HFFc6 (cell line): ENCODE measurements at regions not wholly inside any gene's neighbourhood (a gene's known extent, or its start where the extent isn't known, plus 50 kb on each side); places are given as distances from the start of the nearest gene placed in this dataset.

Experiments
- DNase-seq: peaks from one replicate; pipeline ENCODE4 v3.0.0-alpha.2; 2018
- H3K27ac Mint-ChIP-seq: 2 replicates; pipeline ENCODE4 v1.8.0; 2020; ENCODE audit warnings: mild to moderate bottlenecking, mixed read lengths
- H3K27me3 Mint-ChIP-seq: 2 replicates; pipeline ENCODE4 v1.8.0; 2021; ENCODE audit warnings: mild to moderate bottlenecking, moderate library complexity, mixed read lengths; ENCODE audit not compliant: insufficient read depth
- H3K36me3 Mint-ChIP-seq: 2 replicates; pipeline ENCODE4 v1.8.0; 2021; ENCODE audit warnings: low read depth, mixed read lengths
- H3K4me1 Mint-ChIP-seq: 2 replicates; pipeline ENCODE4 v1.8.0; 2020; ENCODE audit warnings: low read depth, mixed read lengths
- H3K4me3 Mint-ChIP-seq: 2 replicates; pipeline ENCODE4 v1.8.0; 2020; ENCODE audit warnings: mild to moderate bottlenecking, moderate library complexity, mixed read lengths
- H3K9me3 Mint-ChIP-seq: 2 replicates; pipeline ENCODE4 v1.8.0; 2020; ENCODE audit warnings: mild to moderate bottlenecking, mixed read lengths
- TF ChIP-seq, protein P1 (sequence below): fragments of 200-600 bp; sonication (generic); IDR thresholded peaks from 2 replicates; pipeline ENCODE4 v1.5.0; 2021; ENCODE audit warnings: antibody characterized with exemption, mild to moderate bottlenecking

DNA sequence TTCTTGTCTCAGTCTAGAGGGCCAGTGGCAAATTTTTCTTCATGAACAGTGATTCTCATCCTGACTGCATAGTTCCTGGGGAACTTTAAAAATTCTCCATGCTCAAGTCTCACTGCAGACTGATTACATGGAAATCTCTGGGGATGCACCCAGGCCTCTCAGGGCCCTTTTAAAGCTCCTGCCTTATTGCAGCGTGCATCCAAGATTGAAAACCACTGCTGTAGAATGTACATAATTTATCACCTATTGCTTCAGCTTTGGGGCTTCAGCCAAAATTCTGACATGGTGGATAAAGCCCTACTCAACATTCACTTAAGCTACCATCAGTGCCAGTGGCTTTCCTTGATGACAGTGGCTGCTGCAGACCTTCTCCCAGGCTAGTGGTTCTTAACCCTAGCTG lies 143.8 kb downstream of the BTBD3 start:
- Mint-ChIP-seq H3K4me1 (no peaks in the 10 kb centered on the region), H3K27ac (no peak overlapping the region), H3K4me3 (no peak overlapping the region), H3K9me3 (peaks cover 4% of the 10 kb centered on the region), H3K27me3 (no peaks in the 10 kb centered on the region), H3K36me3 (no peaks in the 10 kb centered on the region)
- no peak for DNase-seq
- TF ChIP-seq, protein P1, sequence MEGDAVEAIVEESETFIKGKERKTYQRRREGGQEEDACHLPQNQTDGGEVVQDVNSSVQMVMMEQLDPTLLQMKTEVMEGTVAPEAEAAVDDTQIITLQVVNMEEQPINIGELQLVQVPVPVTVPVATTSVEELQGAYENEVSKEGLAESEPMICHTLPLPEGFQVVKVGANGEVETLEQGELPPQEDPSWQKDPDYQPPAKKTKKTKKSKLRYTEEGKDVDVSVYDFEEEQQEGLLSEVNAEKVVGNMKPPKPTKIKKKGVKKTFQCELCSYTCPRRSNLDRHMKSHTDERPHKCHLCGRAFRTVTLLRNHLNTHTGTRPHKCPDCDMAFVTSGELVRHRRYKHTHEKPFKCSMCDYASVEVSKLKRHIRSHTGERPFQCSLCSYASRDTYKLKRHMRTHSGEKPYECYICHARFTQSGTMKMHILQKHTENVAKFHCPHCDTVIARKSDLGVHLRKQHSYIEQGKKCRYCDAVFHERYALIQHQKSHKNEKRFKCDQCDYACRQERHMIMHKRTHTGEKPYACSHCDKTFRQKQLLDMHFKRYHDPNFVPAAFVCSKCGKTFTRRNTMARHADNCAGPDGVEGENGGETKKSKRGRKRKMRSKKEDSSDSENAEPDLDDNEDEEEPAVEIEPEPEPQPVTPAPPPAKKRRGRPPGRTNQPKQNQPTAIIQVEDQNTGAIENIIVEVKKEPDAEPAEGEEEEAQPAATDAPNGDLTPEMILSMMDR: no peak

GRCh38 chr20:12063106-12063684 lies 145.5 kb downstream of the BTBD3 start:
- Mint-ChIP-seq H3K27ac (no peak overlapping the region), H3K27me3 (no peaks in the 10 kb centered on the region), H3K36me3 (no peaks in the 10 kb centered on the region), H3K4me1 (no peaks in the 10 kb centered on the region; the same call in 1 of the 2 replicates), H3K9me3 (peaks cover 4% of the 10 kb centered on the region), H3K4me3 (no peak overlapping the region)
- DNase-seq: no peak
- TF ChIP-seq, protein P1: no peak

- H3K9me3 Mint-ChIP-seq: peaks cover 4% of the 10 kb centered on the region; the same call in 1 of the 2 replicates
- no peak overlapping the region for H3K4me3 Mint-ChIP-seq
- no peaks in the 10 kb centered on the region; the same call in 1 of the 2 replicates for H3K4me1 Mint-ChIP-seq
- TF ChIP-seq, protein P1: no peak
- no peak overlapping the region for H3K27ac Mint-ChIP-seq
- no peaks in the 10 kb centered on the region for H3K36me3 Mint-ChIP-seq
- no peaks in the 10 kb centered on the region for H3K27me3 Mint-ChIP-seq
- no peak for DNase-seq
Measured at GRCh38 chr20:12064540-12064939, 146.8 kb downstream of the BTBD3 start.

DNA sequence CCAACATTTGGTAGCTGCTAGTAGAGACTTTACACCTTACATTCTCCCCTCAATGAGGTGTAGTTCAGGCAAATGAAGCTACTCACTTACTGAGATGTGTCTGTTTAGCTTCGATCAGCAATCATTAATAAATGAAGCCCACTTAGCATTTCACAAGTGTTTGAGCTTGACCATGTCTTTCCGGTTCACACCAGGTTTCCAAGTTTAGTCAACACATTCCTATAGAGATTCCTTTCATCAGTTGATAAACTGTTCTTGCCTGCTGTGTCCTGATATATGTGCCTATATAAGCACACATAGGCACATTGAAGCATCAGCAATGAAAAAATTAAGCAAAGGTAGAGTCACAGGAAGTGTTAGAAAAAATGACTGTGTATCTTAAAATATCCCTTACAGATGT lies 150.0 kb downstream of the BTBD3 start:
- TF ChIP-seq, protein P1: no peak
- Mint-ChIP-seq H3K27ac (no peak overlapping the region), H3K9me3 (peaks cover 15% of the 10 kb centered on the region), H3K4me3 (no peak overlapping the region), H3K4me1 (no peaks in the 10 kb centered on the region; the same call in 1 of the 2 replicates), H3K27me3 (no peaks in the 10 kb centered on the region), H3K36me3 (no peaks in the 10 kb centered on the region)
- DNase-seq: no peak

GRCh38 chr20:12068121-12068520 lies 150.4 kb downstream of the BTBD3 start:
- Mint-ChIP-seq H3K36me3 (no peaks in the 10 kb centered on the region), H3K27ac (no peak overlapping the region), H3K27me3 (no peaks in the 10 kb centered on the region), H3K9me3 (peaks cover 15% of the 10 kb centered on the region), H3K4me3 (no peak overlapping the region), H3K4me1 (no peaks in the 10 kb centered on the region; the same call in 1 of the 2 replicates)
- TF ChIP-seq, protein P1: no peak
- no peak for DNase-seq
